T-helper 17 cell (primary cell): ENCODE measurements at regions not wholly inside any gene's neighbourhood (a gene's known extent, or its start where the extent isn't known, plus 50 kb on each side); places are given as distances from the start of the nearest gene placed in this dataset.

Experiments used
- ATAC-seq: fragments of 150-1000 bp; cut with Tn5 transposase; 2 replicates; pipeline ENCODE4 v1.10.0; 2021; ENCODE audit warnings: mild to moderate bottlenecking, moderate library complexity
- DNase-seq, 3 donors: peaks; one replicate each; pipeline versions ENCODE4 v3.0.0 to v3.0.0-alpha.2; 2020 to 2021
- H3K9me3 ChIP-seq: one replicate; pipeline ENCODE4 v1.7.0; 2013; ENCODE audit warnings: low read length, mild to moderate bottlenecking; ENCODE audit not compliant: control insufficient read depth, poor library complexity, severe bottlenecking
- H3K27ac Mint-ChIP-seq: one replicate; pipeline ENCODE4 v1.8.0; 2022; ENCODE audit warnings: mild to moderate bottlenecking, moderate library complexity, mixed read lengths
- H3K27me3 Mint-ChIP-seq: one replicate; pipeline ENCODE4 v1.8.0; 2022; ENCODE audit warnings: mixed read lengths
- H3K36me3 Mint-ChIP-seq: one replicate; pipeline ENCODE4 v1.8.0; 2022; ENCODE audit warnings: low read depth, mixed read lengths
- H3K4me1 Mint-ChIP-seq: one replicate; pipeline ENCODE4 v1.8.0; 2022; ENCODE audit warnings: mild to moderate bottlenecking, mixed read lengths
- H3K4me3 Mint-ChIP-seq: one replicate; pipeline ENCODE4 v1.8.0; 2022; ENCODE audit warnings: mild to moderate bottlenecking, moderate library complexity, mixed read lengths

DNA sequence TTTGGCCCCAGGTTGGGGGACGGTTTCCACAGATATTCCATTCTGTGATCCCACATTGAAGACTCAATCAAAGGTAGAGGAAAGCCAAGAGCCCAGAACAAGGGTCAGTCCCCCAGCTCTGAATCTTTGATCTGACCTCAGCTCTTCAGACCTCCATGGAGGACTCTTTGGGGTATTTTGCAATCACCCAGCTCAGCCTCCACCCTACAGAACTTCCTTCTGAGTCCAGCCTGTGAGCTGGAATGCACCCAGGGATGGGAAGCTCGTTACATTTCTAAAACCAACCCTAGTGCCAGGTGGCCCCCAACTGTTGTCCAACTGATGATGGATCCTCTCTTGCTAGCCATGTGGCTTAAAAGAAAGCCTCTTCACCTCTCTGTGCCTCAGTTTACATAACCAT lies 335.3 kb downstream of the MN1 start:
- ATAC-seq, result no peak
- H3K9me3 ChIP-seq, result no peaks in the 10 kb centered on the region
- Mint-ChIP-seq H3K27me3 (peaks cover 10% of the 10 kb centered on the region), H3K4me1 (no peaks in the 10 kb centered on the region), H3K4me3 (no peak overlapping the region), H3K27ac (no peak overlapping the region), H3K36me3 (no peaks in the 10 kb centered on the region)
- no peak for DNase-seq

DNA sequence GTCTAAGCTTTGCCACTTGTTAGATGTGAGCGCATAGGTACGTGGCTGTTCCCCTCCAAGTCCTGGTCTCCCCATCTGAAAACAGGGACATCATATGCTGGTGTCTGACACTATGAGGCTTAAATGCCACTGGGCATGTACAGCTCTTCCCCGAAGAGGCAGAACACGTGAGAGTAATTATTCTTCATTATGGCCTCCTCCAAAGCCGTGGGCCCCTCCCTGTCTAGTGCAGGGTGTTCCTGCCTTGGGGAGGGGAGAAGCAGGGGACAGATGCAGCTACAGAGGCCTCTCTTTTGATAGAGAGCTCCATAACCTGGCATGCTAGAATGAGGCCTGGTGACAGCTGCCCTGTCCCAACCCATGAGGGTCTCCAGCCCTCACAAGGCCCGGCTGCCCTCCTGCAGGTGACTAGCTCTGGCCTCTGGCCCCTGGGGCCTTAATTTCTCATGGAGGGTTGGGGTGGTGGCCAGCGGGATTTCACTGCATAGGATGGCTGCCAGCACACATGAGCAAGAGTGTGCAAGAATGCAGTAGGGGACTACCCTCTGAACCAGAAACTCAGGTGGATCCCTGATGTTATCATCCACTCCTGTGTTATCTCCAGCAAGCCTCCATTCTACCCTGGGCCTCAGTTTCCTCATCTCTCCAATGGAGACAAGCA lies 334.6 kb downstream of the MN1 start:
- Mint-ChIP-seq H3K36me3 (no peaks in the 10 kb centered on the region), H3K27ac (no peak overlapping the region), H3K4me1 (no peaks in the 10 kb centered on the region), H3K4me3 (no peak overlapping the region), H3K27me3 (peaks cover 10% of the 10 kb centered on the region)
- ATAC-seq (no peak), DNase-seq (no peak)
- H3K9me3 ChIP-seq, result no peaks in the 10 kb centered on the region

DNA sequence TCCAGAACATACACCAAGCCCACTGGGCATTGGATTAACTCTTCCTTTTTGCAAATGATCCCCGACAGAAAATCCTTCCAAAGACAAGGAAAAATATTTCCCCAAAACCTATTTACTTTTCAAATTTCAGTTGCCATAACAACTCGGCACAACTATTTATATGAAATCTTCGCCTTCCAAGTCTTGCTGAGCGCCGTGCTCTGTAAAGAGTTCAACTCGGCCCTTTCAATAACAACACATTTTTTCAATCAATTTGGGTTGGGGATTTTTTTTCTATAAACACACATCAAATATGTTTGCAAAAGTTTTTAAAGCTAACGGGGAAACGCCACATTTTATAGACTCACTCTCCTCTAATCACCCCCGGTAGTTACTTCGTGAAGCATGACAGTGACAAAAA lies 333.8 kb downstream of the MN1 start:
- ATAC-seq (no peak), DNase-seq (no peak)
- H3K9me3 ChIP-seq, result no peaks in the 10 kb centered on the region
- H3K4me1 Mint-ChIP-seq, result no peaks in the 10 kb centered on the region
- peaks cover 6% of the 10 kb centered on the region for H3K27me3 Mint-ChIP-seq
- no peak overlapping the region for H3K27ac Mint-ChIP-seq
- no peak overlapping the region for H3K4me3 Mint-ChIP-seq
- no peaks in the 10 kb centered on the region for H3K36me3 Mint-ChIP-seq

DNA sequence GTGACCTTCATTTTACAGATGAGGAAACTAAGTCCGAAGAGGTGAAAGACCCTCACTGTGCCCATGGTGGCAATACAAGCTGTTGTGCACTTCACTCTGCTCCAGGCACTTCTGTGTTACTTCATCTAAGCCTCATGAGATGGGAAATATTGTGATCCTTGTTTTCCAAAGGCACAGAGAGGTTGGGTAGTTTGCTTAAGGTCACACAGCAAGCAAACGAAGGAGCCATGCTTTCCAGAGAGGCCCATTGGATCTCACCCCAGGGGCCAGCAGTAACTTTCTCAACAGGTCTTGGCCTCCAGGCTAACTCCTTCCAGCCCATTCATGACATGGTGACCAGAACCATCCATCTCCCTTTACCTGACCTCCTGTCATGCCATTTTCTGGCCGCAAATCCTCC lies 332.8 kb downstream of the MN1 start:
- no peaks in the 10 kb centered on the region for H3K9me3 ChIP-seq
- Mint-ChIP-seq H3K36me3 (no peaks in the 10 kb centered on the region), H3K4me1 (no peaks in the 10 kb centered on the region), H3K27me3 (no peaks in the 10 kb centered on the region), H3K4me3 (no peak overlapping the region), H3K27ac (no peak overlapping the region)
- ATAC-seq (no peak), DNase-seq (no peak)

DNA sequence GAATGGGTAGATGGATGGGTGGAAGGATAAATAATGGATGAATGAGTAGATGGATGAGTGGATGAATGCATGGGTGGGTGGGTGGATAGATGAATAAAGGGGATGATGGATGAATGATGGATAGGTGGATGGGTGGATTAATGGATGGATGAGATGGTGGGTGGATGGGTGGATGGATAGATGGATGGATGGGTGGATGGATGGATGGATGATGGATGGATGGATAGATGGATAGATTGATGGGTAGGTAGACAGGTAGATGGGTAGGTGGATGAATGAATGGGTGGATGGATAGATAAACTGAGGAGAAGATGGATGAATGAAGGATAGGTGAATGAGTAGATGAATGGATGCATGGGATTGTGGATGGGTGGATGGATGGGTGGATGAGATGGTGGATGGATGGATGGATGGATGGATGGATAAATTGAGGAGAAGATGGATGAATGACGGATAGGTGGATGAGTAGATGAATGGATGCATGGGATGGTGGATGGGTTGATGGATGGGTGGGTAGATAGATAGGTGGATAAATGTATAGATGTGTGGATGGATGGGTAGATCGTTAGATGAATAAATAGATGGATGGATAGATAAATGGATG lies 331.3 kb downstream of the MN1 start:
- H3K4me1 Mint-ChIP-seq, result no peaks in the 10 kb centered on the region
- H3K4me3 Mint-ChIP-seq, result no peak overlapping the region
- H3K27ac Mint-ChIP-seq, result no peak overlapping the region
- H3K36me3 Mint-ChIP-seq, result no peaks in the 10 kb centered on the region
- DNase-seq (no peak), ATAC-seq (no peak)
- no peaks in the 10 kb centered on the region for H3K27me3 Mint-ChIP-seq
- no peaks in the 10 kb centered on the region for H3K9me3 ChIP-seq

DNA sequence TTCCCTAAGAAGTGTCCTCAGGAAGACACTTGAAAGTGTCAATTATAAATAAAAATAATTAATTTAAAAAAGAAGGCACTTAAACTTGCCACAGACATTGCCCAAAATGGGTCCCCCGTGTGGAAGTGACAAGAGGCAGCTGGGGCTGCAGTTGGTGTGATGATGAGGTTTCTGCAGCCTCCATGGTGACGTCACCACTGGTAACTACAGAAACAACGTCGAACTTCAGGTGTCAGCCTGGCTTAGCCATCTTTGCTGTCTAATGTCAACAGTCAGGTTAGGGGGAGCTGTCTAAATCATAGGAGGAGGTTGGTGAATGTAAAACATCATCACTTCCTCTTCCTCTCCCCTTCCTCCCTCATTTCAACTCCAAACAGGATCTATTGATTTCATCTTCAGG lies 328.6 kb downstream of the MN1 start:
- no peak overlapping the region for H3K27ac Mint-ChIP-seq
- ATAC-seq (no peak), DNase-seq (no peak)
- no peaks in the 10 kb centered on the region for H3K9me3 ChIP-seq
- no peak overlapping the region for H3K4me3 Mint-ChIP-seq
- H3K36me3 Mint-ChIP-seq, result no peaks in the 10 kb centered on the region
- no peaks in the 10 kb centered on the region for H3K4me1 Mint-ChIP-seq
- no peaks in the 10 kb centered on the region for H3K27me3 Mint-ChIP-seq

DNA sequence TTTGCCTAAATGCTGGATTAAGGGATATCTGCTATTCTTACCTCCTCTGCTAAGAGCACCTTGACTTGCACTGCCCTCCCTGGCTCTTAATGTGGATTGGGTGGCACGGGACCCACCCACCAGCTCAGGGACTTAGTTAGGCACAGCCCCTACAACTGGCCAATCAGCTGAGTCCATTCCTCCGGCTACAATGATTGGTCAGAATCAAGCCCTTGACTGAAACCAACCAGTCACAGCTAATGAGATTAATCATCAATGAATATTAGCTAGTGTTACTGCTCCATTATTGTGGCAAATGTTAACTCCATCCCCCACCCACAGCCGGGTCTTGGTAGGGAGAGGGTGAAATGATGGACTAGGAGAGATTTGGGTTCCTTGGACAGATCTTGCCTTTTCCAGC lies 328.0 kb downstream of the MN1 start:
- no peak for DNase-seq
- H3K9me3 ChIP-seq, result no peaks in the 10 kb centered on the region
- Mint-ChIP-seq H3K27ac (no peak overlapping the region), H3K4me1 (no peaks in the 10 kb centered on the region), H3K4me3 (no peak overlapping the region), H3K27me3 (no peaks in the 10 kb centered on the region), H3K36me3 (no peaks in the 10 kb centered on the region)
- no peak for ATAC-seq

DNA sequence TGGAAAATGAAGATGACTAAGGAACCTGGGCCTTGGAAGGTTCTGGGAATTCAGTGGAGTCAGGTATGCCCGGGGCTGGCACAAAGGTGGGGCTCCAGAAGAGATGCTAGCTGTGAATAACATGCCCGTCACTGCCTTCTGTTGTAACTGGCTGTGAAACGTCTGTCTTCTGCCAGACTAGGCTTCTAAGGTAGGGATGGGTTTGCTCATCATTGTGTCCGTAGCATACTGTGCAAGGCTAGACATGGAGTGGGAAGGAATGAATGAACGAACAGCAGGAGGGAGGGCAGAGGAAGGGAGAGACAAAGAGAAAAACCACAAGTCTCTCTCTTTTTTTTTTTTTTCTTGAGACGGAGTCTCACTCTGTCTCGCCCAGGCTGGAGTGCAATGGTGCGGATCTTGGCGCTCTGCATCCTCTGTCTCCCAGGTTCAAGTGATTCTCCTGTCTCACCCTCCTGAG lies 327.4 kb downstream of the MN1 start:
- no peaks in the 10 kb centered on the region for H3K36me3 Mint-ChIP-seq
- no peaks in the 10 kb centered on the region for H3K9me3 ChIP-seq
- H3K4me3 Mint-ChIP-seq, result no peak overlapping the region
- DNase-seq (no peak), ATAC-seq (no peak)
- H3K27ac Mint-ChIP-seq, result no peak overlapping the region
- H3K4me1 Mint-ChIP-seq, result no peaks in the 10 kb centered on the region
- no peaks in the 10 kb centered on the region for H3K27me3 Mint-ChIP-seq

DNA sequence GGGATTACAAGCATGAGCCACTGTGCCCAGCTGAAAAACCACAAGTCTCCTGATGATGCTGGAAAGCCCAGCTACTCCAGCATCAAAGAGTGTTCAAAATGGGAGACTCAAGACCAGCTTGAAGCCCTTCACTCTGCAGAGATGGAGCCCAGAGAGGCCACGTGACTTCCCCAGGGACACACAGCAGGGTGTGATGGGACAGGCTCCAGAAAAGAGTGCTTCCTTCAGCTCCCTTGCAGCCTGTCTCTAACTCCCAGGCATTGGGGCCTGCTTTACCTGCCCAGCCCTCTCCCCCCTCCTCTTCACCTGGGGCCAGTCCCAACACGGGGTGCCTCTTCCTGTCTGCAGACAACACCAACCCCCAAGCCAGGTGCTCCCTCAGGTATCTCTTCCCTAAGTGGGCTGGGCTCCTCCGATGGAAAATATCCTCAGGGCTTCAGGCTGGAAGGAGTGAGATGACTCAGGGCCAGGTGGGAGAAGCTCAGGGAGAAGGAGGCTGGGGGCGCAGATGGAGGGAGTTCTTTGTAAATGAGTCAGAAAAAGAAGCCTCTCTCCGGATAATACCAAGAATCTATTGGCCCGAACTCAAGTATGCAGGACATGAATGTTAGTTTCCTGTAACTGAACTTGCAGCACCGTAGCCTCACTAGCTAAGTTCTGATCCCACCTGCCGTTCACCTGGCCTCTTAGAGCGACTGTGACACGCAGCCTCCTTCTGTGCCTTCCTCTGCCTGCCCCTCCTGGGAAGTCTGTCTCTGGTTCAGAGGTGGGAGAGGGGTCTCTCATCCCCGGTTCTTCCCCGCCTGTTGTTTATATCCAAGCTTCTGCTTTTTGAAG lies 326.6 kb downstream of the MN1 start:
- H3K27ac Mint-ChIP-seq, result no peak overlapping the region
- no peaks in the 10 kb centered on the region for H3K9me3 ChIP-seq
- no peaks in the 10 kb centered on the region for H3K27me3 Mint-ChIP-seq
- no peak overlapping the region for H3K4me3 Mint-ChIP-seq
- H3K36me3 Mint-ChIP-seq, result no peaks in the 10 kb centered on the region
- no peaks in the 10 kb centered on the region for H3K4me1 Mint-ChIP-seq
- ATAC-seq, result no peak
- no peak for DNase-seq

DNA sequence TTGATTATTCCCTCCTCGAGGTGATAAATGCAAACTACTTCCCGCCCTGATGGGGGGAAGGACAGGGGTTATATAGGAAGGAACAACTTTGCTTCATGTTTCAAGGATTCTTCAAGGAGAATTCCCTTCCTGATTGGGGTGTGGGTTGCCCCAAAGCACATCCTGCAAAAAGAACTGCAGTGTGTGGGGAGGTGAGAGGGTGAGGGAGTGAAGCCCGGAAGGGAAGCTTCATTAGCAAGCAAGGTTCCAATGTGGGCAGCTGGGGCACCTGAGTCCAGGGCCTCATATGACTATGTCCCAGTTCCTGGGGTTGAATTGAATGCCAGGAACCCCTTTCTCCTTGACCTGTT lies 326.0 kb downstream of the MN1 start:
- H3K9me3 ChIP-seq, result no peaks in the 10 kb centered on the region
- ATAC-seq (no peak), DNase-seq (no peak)
- H3K36me3 Mint-ChIP-seq, result no peaks in the 10 kb centered on the region
- no peak overlapping the region for H3K27ac Mint-ChIP-seq
- no peaks in the 10 kb centered on the region for H3K27me3 Mint-ChIP-seq
- H3K4me1 Mint-ChIP-seq, result no peaks in the 10 kb centered on the region
- H3K4me3 Mint-ChIP-seq, result no peak overlapping the region

DNA sequence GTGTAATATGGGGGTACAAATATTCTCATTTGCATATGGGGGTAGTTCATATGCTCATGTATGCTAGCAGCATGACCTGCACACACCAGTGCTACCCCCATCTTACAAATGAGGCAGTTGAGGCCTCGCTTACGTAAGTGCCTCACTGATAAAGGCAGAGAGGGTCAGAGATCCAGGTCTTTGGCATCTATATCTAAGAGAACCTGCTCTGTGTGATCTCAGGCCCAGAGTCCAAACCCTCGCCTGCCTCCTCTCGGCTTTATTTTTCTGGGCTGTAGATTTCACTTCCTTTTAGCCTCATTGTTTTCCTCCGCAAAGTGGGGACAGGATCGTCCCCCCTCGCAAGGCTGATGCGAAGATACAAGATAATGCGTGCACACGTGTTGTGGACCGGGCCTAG lies 325.2 kb downstream of the MN1 start:
- H3K27me3 Mint-ChIP-seq, result no peaks in the 10 kb centered on the region
- no peak overlapping the region for H3K27ac Mint-ChIP-seq
- no peak overlapping the region for H3K4me3 Mint-ChIP-seq
- no peaks in the 10 kb centered on the region for H3K4me1 Mint-ChIP-seq
- DNase-seq, result no peak
- no peaks in the 10 kb centered on the region for H3K9me3 ChIP-seq
- no peak for ATAC-seq
- H3K36me3 Mint-ChIP-seq, result no peaks in the 10 kb centered on the region

DNA sequence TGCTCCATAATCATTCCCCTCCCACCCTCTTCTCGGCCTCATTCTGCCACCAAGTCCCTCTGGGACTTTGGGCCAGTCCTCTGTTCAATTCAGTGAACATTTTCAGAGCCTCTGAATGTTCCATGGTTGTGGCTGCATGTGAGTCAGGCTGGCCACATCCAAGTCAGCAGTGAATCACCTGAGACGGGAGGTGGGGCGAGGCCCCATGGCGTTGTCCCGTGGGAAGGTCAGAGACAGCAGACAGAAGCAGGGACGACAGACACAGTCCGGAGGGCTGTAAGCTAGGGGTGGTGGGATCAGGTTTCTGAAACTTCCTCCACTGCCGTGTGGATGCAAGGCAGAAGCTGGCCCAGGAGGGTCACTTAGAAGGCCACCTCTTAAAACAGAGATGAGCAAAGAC lies 324.8 kb downstream of the MN1 start:
- no peaks in the 10 kb centered on the region for H3K36me3 Mint-ChIP-seq
- H3K4me1 Mint-ChIP-seq, result no peaks in the 10 kb centered on the region
- no peaks in the 10 kb centered on the region for H3K27me3 Mint-ChIP-seq
- H3K27ac Mint-ChIP-seq, result no peak overlapping the region
- no peaks in the 10 kb centered on the region for H3K9me3 ChIP-seq
- ATAC-seq (no peak), DNase-seq (no peak)
- no peak overlapping the region for H3K4me3 Mint-ChIP-seq

DNA sequence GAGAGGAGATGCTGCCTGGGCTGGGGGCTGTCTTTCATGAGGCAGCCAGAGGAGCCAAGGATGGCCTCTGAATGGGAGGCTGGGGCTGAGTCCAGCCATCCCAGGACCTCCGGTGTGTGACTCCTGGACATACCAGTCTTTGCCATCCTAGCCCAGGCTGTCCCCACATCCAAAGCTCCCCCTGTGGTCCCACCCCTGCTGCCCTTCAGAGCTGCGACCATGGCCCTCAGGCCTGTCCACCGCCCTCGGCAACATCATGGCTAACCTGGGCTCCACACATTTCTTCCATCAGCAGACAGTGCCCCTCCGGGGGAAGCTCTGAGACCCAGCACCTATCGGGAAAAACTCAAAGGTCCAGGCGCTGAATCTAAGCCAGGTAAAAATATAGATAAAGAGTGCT lies 324.4 kb downstream of the MN1 start:
- Mint-ChIP-seq H3K27ac (no peak overlapping the region), H3K4me1 (no peaks in the 10 kb centered on the region), H3K4me3 (no peak overlapping the region), H3K36me3 (no peaks in the 10 kb centered on the region), H3K27me3 (no peaks in the 10 kb centered on the region)
- DNase-seq (no peak), ATAC-seq (no peak)
- no peaks in the 10 kb centered on the region for H3K9me3 ChIP-seq

DNA sequence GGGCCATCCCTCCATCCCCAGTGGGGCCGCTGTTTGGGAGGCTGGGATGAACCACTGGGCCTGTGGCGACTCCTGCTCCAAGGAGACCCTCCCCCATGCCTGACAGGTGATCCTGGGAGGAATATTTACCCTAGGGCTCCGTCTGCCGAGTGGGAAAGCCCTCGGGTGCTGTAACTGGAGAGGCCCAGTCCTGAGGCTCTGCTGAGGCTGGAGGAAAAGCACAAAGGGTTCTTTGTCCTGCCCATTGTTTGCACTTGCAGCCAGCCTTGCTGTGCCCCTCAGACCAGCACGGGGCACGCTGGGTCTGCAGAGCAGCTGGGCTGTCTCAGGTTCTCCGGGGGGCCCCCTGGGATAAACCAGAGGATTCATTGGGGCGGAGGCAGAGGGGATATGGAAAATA lies 321.1 kb downstream of the MN1 start:
- no peak overlapping the region for H3K4me3 Mint-ChIP-seq
- no peak overlapping the region for H3K27ac Mint-ChIP-seq
- no peak for DNase-seq
- H3K4me1 Mint-ChIP-seq, result no peaks in the 10 kb centered on the region
- no peaks in the 10 kb centered on the region for H3K9me3 ChIP-seq
- H3K27me3 Mint-ChIP-seq, result peaks cover 8% of the 10 kb centered on the region
- no peak for ATAC-seq
- H3K36me3 Mint-ChIP-seq, result no peaks in the 10 kb centered on the region
